Aorta (tissue), 5 donors: ENCODE measurements at regions not wholly inside any gene's neighbourhood (a gene's known extent, or its start where the extent isn't known, plus 50 kb on each side); places are given as distances from the start of the nearest gene placed in this dataset.

Experiments used
- ATAC-seq: fragments of 200-7000 bp; cut with Tn5 transposase; one replicate; pipeline ENCODE4 v1.9.1; 2022; ENCODE audit warnings: moderate library complexity; ENCODE audit not compliant: low FRiP score
- DNase-seq, 2 donors: peaks; one replicate each; pipeline ENCODE4 v3.0.0-alpha.2; 2020
- H3K27ac ChIP-seq, 2 donors: one replicate each; pipeline ENCODE4 v1.5.1; 2013; ENCODE audit warnings: low read length in 2 of 2, mild to moderate bottlenecking in 2 of 2, moderate library complexity in 2 of 2, control low read depth in 1 of 2, inconsistent platforms in 1 of 2, low read depth in 1 of 2
- H3K27me3 ChIP-seq, 2 donors: one replicate each; pipeline ENCODE4 v1.6.1; 2013; ENCODE audit warnings: control low read depth in 1 of 2, low read length in 1 of 2, mild to moderate bottlenecking in 1 of 2, moderate library complexity in 1 of 2; ENCODE audit not compliant: insufficient read depth in 2 of 2, control insufficient read depth in 1 of 2
- H3K36me3 ChIP-seq, 2 donors: one replicate each; pipeline ENCODE4 v1.6.1; 2013; ENCODE audit warnings: control low read depth in 1 of 2, low read length in 1 of 2, mild to moderate bottlenecking in 1 of 2; ENCODE audit not compliant: insufficient read depth in 2 of 2, control insufficient read depth in 1 of 2
- H3K4me1 ChIP-seq, 2 donors: one replicate each; pipeline ENCODE4 v1.6.1; 2013; ENCODE audit warnings: low read length in 2 of 2, control low read depth in 1 of 2, mild to moderate bottlenecking in 1 of 2, moderate library complexity in 1 of 2; ENCODE audit not compliant: insufficient read depth in 2 of 2, control insufficient read depth in 1 of 2
- H3K4me3 ChIP-seq, 2 donors: one replicate each; pipeline ENCODE4 v1.5.1; 2013; ENCODE audit warnings: low read length in 2 of 2, control low read depth in 1 of 2, mild to moderate bottlenecking in 1 of 2
- H3K9me3 ChIP-seq: one replicate; pipeline ENCODE4 v1.6.1; 2013; ENCODE audit warnings: mild to moderate bottlenecking, low read length; ENCODE audit not compliant: control insufficient read depth
- WGBS, 2 donors: extraction: QIAGEN DNeasy Blood & Tissue Kit; methylation state at CpG; one replicate each; pipeline ENCODE4 v1.1.7; 2013; 5-methylcytosine and 5-hydroxymethylcytosine counted together
- intact Hi-C, 2 donors: fragments of 100-400 bp; cut with DNase I; formaldehyde crosslinking; loops; one replicate each; pipeline versions ENCODE4 v1.14.2 to v1.15.0; 2022
- donor health status: healthy with polysubstance abuse.
- donor health status: Bipolar disorder and iron deficiency.
- donor health status: DM: no; HTN: no; CAD: no.
- donor health status: DM: no; HTN: no; CAD: no.
- donor health status: DM: yes; HTN: yes; CAD: no.

DNA sequence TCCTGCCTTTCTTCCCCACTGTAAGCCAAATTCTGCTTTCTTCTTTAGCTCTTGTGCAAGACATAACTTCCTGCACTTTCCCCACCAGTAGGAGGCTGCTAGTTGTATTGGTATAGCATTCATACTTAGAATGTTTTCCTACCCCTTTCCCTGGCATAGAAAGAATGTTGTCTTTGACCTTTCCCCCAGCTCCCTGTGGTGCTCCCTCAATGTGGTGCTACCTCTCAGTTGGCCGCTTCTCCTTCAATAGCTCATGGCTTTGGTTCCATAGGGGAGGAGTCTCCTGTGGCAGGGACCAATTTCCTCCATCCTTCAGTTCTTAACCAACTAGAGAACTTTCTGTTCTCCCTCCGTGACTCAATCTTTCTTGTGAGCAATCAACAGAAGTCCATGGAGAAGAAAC, 67.5 kb upstream of the AKAP13 start:
- intact Hi-C loops = no loop called here
- Histone ChIP-seq H3K27ac (no peak overlapping the region), H3K4me3 (no peak overlapping the region), H3K27me3 (no peaks in the 10 kb centered on the region), H3K9me3 (no peaks in the 10 kb centered on the region), H3K36me3 (no peaks in the 10 kb centered on the region), H3K4me1 (no peaks in the 10 kb centered on the region)
- DNase-seq (no peak), ATAC-seq (no peak)
- 83 to 86% methylated on average over 2 of the region's 2 CpGs for WGBS, 2 donors

DNA sequence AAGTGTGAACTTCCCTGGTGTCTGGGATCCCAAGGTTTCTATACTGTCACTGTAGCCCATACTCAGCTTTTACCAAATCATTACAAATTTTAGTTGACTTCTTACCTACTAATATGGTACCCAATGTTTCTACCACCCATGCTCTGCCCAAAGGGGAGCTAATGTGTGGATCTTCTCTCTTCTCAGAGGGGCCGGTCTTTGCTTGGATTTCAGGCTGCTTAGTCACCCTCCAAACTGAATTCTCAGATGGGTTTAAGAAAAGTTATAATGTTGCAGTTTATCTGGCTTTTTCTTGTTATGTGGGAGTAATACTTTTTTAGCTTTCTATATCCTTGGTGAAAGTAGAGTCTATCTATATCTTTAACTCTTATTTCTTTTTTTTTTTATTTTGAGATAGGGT, 67.1 kb upstream of the AKAP13 start:
- H3K4me3 ChIP-seq = no peak overlapping the region
- H3K27me3 ChIP-seq = no peaks in the 10 kb centered on the region
- no peaks in the 10 kb centered on the region for H3K9me3 ChIP-seq
- WGBS, 2 donors = 88 to 98% methylated on average over 1 of the region's 1 CpG
- ATAC-seq (no peak), DNase-seq (no peak)
- no peaks in the 10 kb centered on the region for H3K4me1 ChIP-seq
- intact Hi-C loops = no loop called here
- no peaks in the 10 kb centered on the region for H3K36me3 ChIP-seq
- no peak overlapping the region for H3K27ac ChIP-seq

- WGBS, 2 donors = 94 to 97% methylated on average over 3 of the region's 3 CpGs
- no peak for DNase-seq
- ATAC-seq = no peak
- H3K9me3 ChIP-seq = no peaks in the 10 kb centered on the region
- H3K27me3 ChIP-seq = no peaks in the 10 kb centered on the region
- H3K4me3 ChIP-seq = no peak overlapping the region
- intact Hi-C loops = no loop called here
- no peak overlapping the region for H3K27ac ChIP-seq
- no peaks in the 10 kb centered on the region for H3K36me3 ChIP-seq
- H3K4me1 ChIP-seq = no peaks in the 10 kb centered on the region
Measured at GRCh38 chr15:85314146-85314545, 66.3 kb upstream of the AKAP13 start.

- DNase-seq (no peak), ATAC-seq (no peak)
- WGBS, 2 donors = 74 to 91% methylated on average over 4 of the region's 4 CpGs
- Histone ChIP-seq H3K36me3 (no peaks in the 10 kb centered on the region), H3K9me3 (no peaks in the 10 kb centered on the region), H3K4me3 (no peak overlapping the region), H3K4me1 (no peaks in the 10 kb centered on the region), H3K27ac (no peak overlapping the region), H3K27me3 (no peaks in the 10 kb centered on the region)
- intact Hi-C loops = no loop called here
Measured at GRCh38 chr15:85314633-85315032, 65.8 kb upstream of the AKAP13 start.

DNA sequence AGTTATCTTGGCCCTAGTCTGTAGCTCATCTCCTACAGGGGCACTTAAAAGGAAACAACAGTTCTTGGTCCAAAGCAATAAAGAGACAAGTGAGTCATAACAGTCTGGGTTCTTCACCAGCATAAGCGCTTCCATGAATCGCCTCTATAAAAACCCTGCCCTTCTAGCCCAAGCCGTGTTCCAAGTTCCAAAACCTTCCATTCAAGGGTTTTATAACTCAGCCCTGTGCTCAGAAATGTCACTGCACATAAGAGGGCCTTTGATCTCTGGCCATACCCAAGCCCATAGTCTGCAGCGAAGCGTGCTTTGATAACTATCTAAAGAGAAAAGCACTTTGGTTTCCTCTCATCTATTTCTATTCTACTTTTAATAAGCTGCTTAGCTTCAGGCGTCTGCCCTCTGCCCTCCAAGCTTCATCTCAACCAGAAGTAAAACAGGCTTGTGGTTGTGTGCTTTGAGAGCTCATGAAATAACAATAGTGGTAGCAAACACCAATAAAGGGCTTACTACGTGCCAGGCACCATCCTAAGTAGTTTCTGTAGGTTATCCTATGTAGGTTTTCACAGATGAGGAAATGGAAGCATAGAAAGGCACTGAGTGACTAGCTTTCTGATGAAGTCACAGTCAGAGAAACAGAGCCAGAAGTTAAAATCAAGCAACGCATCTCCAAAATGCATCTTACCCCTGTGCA, 64.0 kb upstream of the AKAP13 start:
- no peak overlapping the region for H3K27ac ChIP-seq
- no peaks in the 10 kb centered on the region for H3K36me3 ChIP-seq
- H3K9me3 ChIP-seq = no peaks in the 10 kb centered on the region
- H3K27me3 ChIP-seq = no peaks in the 10 kb centered on the region
- ATAC-seq (no peak), DNase-seq (no peak)
- intact Hi-C loops = no loop called here
- no peaks in the 10 kb centered on the region for H3K4me1 ChIP-seq
- WGBS, 2 donors = 81% methylated on average over 8 of the region's 8 CpGs
- H3K4me3 ChIP-seq = no peak overlapping the region

DNA sequence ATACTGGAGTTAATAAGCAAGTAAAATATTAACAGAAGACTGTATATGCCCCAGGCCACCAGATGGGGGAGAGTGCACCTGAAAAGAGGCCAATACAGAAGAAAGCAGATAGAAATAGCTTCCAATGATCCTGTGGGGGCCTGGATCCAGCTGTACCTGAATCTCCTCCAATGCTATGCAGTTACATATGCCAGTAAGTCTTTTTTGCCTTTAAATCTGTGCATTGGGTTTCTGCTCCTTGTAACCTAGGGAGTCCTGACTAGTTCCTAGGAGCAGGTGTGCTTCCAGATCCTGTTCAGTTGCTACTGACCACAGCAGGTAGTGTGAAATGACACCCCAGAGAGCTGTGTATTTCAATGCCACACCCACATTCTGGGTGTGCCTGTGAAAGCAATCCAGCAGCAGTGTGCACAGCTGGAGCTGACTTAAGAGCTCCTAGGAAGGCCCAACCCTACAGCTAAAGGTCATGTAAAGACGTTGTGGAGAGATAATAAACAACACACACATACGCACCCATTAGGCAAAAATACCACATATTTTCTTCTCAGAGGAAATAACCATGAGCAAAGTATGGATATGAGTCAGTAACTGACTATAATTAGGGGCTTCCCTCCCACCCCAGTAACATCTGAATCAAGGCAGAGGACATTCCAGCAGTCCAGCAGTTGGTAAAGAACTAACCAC, 62.2 kb upstream of the AKAP13 start:
- WGBS, 2 donors = 60 to 70% methylated on average over 2 of the region's 2 CpGs
- Histone ChIP-seq H3K36me3 (no peaks in the 10 kb centered on the region), H3K9me3 (peaks cover 3% of the 10 kb centered on the region), H3K4me3 (no peak overlapping the region), H3K27ac (no peak overlapping the region), H3K27me3 (no peaks in the 10 kb centered on the region), H3K4me1 (no peaks in the 10 kb centered on the region)
- DNase-seq (no peak), ATAC-seq (no peak)
- intact Hi-C loops = no loop called here

GRCh38 chr15:85318732-85319076, 61.7 kb upstream of the AKAP13 start:
- ATAC-seq = no peak

GRCh38 chr15:85324202-85324601, 56.2 kb upstream of the AKAP13 start:
- Histone ChIP-seq H3K27ac (no peak overlapping the region), H3K27me3 (no peaks in the 10 kb centered on the region), H3K4me3 (no peak overlapping the region), H3K36me3 (no peaks in the 10 kb centered on the region), H3K4me1 (no peaks in the 10 kb centered on the region), H3K9me3 (peaks cover 3% of the 10 kb centered on the region)
- ATAC-seq (no peak), DNase-seq (no peak)
- intact Hi-C loops = no loop called here
- 43 to 53% methylated on average over 2 of the region's 2 CpGs for WGBS, 2 donors

More at GRCh38 chr15:85318732-85319076, 61.7 kb upstream of the AKAP13 start:
- intact Hi-C loops = no loop called here
- no peaks in the 10 kb centered on the region for H3K27me3 ChIP-seq
- no peaks in the 10 kb centered on the region for H3K36me3 ChIP-seq
- no peak for DNase-seq
- no peak overlapping the region for H3K27ac ChIP-seq
- 72 to 78% methylated on average over 2 of the region's 2 CpGs for WGBS, 2 donors
- H3K9me3 ChIP-seq = peaks cover 3% of the 10 kb centered on the region
- H3K4me1 ChIP-seq = no peaks in the 10 kb centered on the region
- no peak overlapping the region for H3K4me3 ChIP-seq

DNA sequence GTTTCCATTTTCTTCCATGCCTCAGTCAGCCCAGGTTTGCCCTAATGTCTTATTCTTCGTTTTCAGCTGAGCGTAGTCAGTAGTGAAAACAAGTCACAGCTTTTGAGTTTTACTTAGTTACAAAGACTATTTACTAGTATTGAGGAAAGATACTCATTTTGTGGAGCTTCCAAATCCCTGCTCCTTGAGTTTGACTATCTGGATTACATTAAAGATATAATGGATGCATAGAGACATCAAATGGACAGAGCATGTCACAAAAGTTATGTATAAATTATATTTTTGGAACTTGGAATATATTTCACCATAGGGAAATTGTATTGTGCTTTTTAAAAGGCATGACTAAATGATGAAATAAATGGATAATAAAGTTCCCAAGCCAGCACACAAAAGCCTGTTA, 54.6 kb upstream of the AKAP13 start:
- no peak overlapping the region for H3K27ac ChIP-seq
- H3K4me3 ChIP-seq = no peak overlapping the region
- H3K27me3 ChIP-seq = no peaks in the 10 kb centered on the region
- H3K4me1 ChIP-seq = no peaks in the 10 kb centered on the region
- ATAC-seq (no peak), DNase-seq (no peak)
- peaks cover 3% of the 10 kb centered on the region for H3K9me3 ChIP-seq
- WGBS, 2 donors = 88 to 93% methylated on average over 2 of the region's 2 CpGs
- no peaks in the 10 kb centered on the region for H3K36me3 ChIP-seq
- intact Hi-C loops = no loop called here
